Ovary (tissue), 7 donors: ENCODE measurements at regions not wholly inside any gene's neighbourhood (a gene's known extent, or its start where the extent isn't known, plus 50 kb on each side); places are given as distances from the start of the nearest gene placed in this dataset.

Experiments used
- DNase-seq, 5 donors: peaks; one replicate each; pipeline ENCODE4 v3.0.0-alpha.2; 2019 to 2020
- H3K27ac ChIP-seq, 2 donors: fragments of 200-600 bp; one replicate each; pipeline versions ENCODE4 v1.5.1 to v1.8.0; 2019 to 2022
- H3K27me3 ChIP-seq: fragments of 200-600 bp; one replicate; pipeline ENCODE4 v1.8.0; 2022
- H3K36me3 ChIP-seq: fragments of 200-600 bp; sonication (generic); one replicate; pipeline ENCODE4 v1.5.1; 2019
- H3K4me1 ChIP-seq: one replicate; pipeline ENCODE4 v1.8.1; 2013; ENCODE audit warnings: mild to moderate bottlenecking, moderate library complexity; ENCODE audit not compliant: insufficient read depth
- H3K4me3 ChIP-seq: fragments of 200-600 bp; sonication (generic); one replicate; pipeline ENCODE4 v1.5.1; 2017
- H3K9me3 ChIP-seq, 2 donors: fragments of 200-600 bp in 1 of 2; sonication (generic) in 1 of 2; one replicate each; pipeline versions ENCODE4 v1.5.1 to v1.8.1; 2013 to 2019; ENCODE audit warnings: mild to moderate bottlenecking in 1 of 2, moderate library complexity in 1 of 2
- CTCF ChIP-seq, 3 donors: fragments of 450-650 bp in 2 of 3; fragments of 200-600 bp in 1 of 3; IDR thresholded peaks; one replicate each; pipeline versions ENCODE4 v1.5.1 to v1.8.0; 2016 to 2022; ENCODE audit warnings: antibody characterized with exemption in 3 of 3, mild to moderate bottlenecking in 1 of 3
- EP300 ChIP-seq: sonication (generic); formaldehyde crosslinking; IDR thresholded peaks from one replicate; pipeline ENCODE4 v1.6.1; 2017; ENCODE audit warnings: antibody characterized with exemption
- POLR2A ChIP-seq: fragments of 450-650 bp; IDR thresholded peaks from one replicate; pipeline ENCODE4 v1.6.1; 2017; ENCODE audit warnings: antibody characterized with exemption, mild to moderate bottlenecking, moderate library complexity
- WGBS, 3 donors: extraction: QIAGEN DNeasy Blood & Tissue Kit in 1 of 3; methylation state at CpG; one replicate each; pipeline versions ENCODE4 v1.1.5 to v1.1.7; 2013 to 2017; 5-methylcytosine and 5-hydroxymethylcytosine counted together
- intact Hi-C, 4 donors: fragments of 100-400 bp; cut with DNase I; formaldehyde crosslinking; loops; one replicate each; pipeline versions ENCODE4 v1.11.0 to v1.15.1; 2022 to 2023
- donor health status: DM: no; HTN: no; CAD: no; lungs with moderate emphysema.
- donor health status: DM: no; HTN: no; CAD: no.
- donor health status: Bipolar disorder and iron deficiency.
- donor health status: DM: no; HTN: no; CAD: no.
- donor health status: DM: yes; HTN: yes; CAD: no.

- Histone ChIP-seq H3K27ac (no peak overlapping the region), H3K27me3 (no peaks in the 10 kb centered on the region), H3K4me3 (no peak overlapping the region), H3K9me3 (no peaks in the 10 kb centered on the region), H3K4me1 (no peaks in the 10 kb centered on the region), H3K36me3 (no peaks in the 10 kb centered on the region)
- intact Hi-C loops, result no loop called here
- DNase-seq, result no peak
- TF ChIP-seq EP300, result no peak
- TF ChIP-seq CTCF (IDR thresholded peaks at IDR 0.05), result no peak
- no peak for TF ChIP-seq POLR2A
These were observed 188.2 kb downstream of the PTH2R start for GRCh38 chr2:208594642-208595385.

GRCh38 chr2:208595386-208596275 lies 189.0 kb downstream of the PTH2R start:
- Histone ChIP-seq H3K4me1 (no peaks in the 10 kb centered on the region), H3K36me3 (no peaks in the 10 kb centered on the region), H3K27ac (no peak overlapping the region), H3K9me3 (no peaks in the 10 kb centered on the region), H3K27me3 (no peaks in the 10 kb centered on the region), H3K4me3 (no peak overlapping the region)
- no peak for DNase-seq
- 68 to 72% (median 70%) methylated on average over 3 of the region's 3 CpGs for WGBS, 3 donors
- intact Hi-C loops, result no loop called here
- TF ChIP-seq POLR2A (no peak), EP300 (no peak), CTCF (IDR thresholded peaks at IDR 0.05) (no peak)

- no peak for TF ChIP-seq POLR2A
- TF ChIP-seq EP300, result no peak
- no peak for TF ChIP-seq CTCF (IDR thresholded peaks at IDR 0.05)
- Histone ChIP-seq H3K4me1 (no peaks in the 10 kb centered on the region), H3K9me3 (no peaks in the 10 kb centered on the region), H3K36me3 (no peaks in the 10 kb centered on the region), H3K27ac (no peak overlapping the region), H3K4me3 (no peak overlapping the region), H3K27me3 (no peaks in the 10 kb centered on the region)
- intact Hi-C loops, result no loop called here
- no peak for DNase-seq
- WGBS, 3 donors, result 64 to 82% (median 81%) methylated on average over 4 of the region's 4 CpGs
These were observed 201.1 kb downstream of the PTH2R start for GRCh38 chr2:208607694-208608093.

GRCh38 chr2:208608122-208608835 lies 201.7 kb downstream of the PTH2R start:
- Histone ChIP-seq H3K27me3 (no peaks in the 10 kb centered on the region), H3K9me3 (no peaks in the 10 kb centered on the region), H3K27ac (no peak overlapping the region), H3K36me3 (no peaks in the 10 kb centered on the region), H3K4me3 (no peak overlapping the region), H3K4me1 (no peaks in the 10 kb centered on the region)
- TF ChIP-seq CTCF (IDR thresholded peaks at IDR 0.05) (no peak), EP300 (no peak), POLR2A (no peak)
- DNase-seq, result no peak
- intact Hi-C loops, result no loop called here
- 78 to 88% (median 79%) methylated on average over 1 of the region's 1 CpG for WGBS, 3 donors
